ES-I3 (cell line): ENCODE measurements at regions not wholly inside any gene's neighbourhood (a gene's known extent, or its start where the extent isn't known, plus 50 kb on each side); places are given as distances from the start of the nearest gene placed in this dataset.

Source experiments
- H3K36me3 ChIP-seq: 2 replicates; pipeline ENCODE4 v1.6.1; 2013; ENCODE audit warnings: mild to moderate bottlenecking, low read length, control low read depth, moderate library complexity; ENCODE audit not compliant: insufficient read depth
- H3K4me1 ChIP-seq: 2 replicates; pipeline ENCODE4 v1.6.1; 2013; ENCODE audit warnings: mild to moderate bottlenecking, control low read depth, low read length; ENCODE audit not compliant: insufficient read depth
- H3K9ac ChIP-seq: 2 replicates; pipeline ENCODE4 v1.6.1; 2013; ENCODE audit warnings: low read depth, mild to moderate bottlenecking, low read length, moderate library complexity
- H3K9me3 ChIP-seq: 2 replicates; pipeline ENCODE4 v1.6.1; 2013; ENCODE audit warnings: mild to moderate bottlenecking, low read length, moderate library complexity; ENCODE audit not compliant: control insufficient read depth, insufficient read depth

DNA sequence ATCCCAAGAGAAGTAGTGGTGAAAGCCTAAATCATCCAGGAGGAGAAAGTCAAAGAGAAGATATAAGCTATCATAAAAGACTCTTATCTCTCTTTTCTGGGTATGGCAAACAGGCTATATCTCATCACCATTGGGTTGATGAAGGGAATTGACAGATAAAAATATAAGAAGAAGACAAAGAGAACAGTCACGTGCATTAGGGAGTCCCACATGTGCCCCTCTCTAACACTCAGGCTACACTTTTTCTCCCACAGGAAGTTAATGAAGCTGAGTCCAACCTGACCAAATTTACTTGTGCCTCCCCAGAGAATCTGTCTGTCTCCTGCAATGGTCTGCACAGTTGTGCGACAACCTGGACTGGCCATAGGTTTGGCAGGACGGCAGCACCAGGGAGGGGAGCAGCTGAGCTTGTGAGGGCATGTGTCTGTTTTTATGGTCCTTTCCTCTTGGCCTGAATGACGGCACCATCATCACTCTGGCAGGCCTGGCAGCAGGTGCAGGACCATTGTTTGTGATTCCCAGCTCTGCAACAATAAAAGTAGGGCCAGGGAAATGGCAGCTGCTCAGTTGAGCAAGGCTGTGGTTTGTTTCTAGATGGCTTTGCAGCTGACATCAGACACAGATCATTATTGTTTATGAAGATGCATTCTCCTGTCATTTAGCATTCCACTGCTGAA is 144.5 kb upstream of the MCHR2 start:
- H3K9me3 ChIP-seq: no peaks in the 10 kb centered on the region
- no peak overlapping the region for H3K9ac ChIP-seq
- H3K36me3 ChIP-seq: no peaks in the 10 kb centered on the region
- H3K4me1 ChIP-seq: no peaks in the 10 kb centered on the region

DNA sequence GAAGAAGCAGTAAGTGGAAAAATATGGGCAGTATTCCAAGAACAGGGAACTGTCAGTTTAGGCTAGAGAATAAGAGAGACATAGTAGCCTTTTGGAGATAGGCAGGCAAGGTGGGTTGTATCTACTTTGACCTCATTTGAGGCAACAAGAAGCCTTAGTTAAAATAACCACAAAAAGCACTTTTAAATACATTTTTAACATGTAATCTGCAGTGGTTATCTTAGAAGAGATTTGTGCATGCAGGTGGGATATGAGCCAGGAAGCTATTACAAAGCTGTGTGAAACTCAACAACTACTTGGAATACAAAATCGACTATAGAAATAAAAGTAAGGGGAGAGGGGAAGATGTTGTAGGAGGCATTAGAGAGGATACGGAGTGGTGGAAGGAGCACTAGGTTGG is 143.7 kb upstream of the MCHR2 start:
- Histone ChIP-seq H3K9ac (no peak overlapping the region), H3K9me3 (no peaks in the 10 kb centered on the region), H3K36me3 (no peaks in the 10 kb centered on the region), H3K4me1 (no peaks in the 10 kb centered on the region)

DNA sequence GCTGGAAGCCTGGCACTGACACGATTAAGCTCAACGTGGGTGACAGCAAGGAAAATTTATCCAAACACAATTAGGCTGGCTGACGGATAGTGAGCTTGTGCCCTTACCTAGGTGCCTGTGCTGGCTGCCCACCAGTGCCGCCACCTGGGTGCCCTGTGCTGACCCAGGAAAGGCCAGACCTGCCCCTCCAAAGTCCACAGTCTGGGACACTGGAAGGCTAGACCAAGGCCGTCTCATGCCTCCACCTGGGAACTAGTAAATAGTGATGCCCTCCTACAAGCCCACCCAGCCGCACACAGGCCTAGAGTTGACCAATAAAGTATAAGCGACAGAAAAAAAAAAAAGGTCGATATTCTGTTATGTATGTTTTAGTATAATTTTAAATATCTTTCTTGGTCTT is 142.6 kb upstream of the MCHR2 start:
- no peak overlapping the region for H3K9ac ChIP-seq
- no peaks in the 10 kb centered on the region for H3K9me3 ChIP-seq
- no peaks in the 10 kb centered on the region for H3K36me3 ChIP-seq
- H3K4me1 ChIP-seq: no peaks in the 10 kb centered on the region

DNA sequence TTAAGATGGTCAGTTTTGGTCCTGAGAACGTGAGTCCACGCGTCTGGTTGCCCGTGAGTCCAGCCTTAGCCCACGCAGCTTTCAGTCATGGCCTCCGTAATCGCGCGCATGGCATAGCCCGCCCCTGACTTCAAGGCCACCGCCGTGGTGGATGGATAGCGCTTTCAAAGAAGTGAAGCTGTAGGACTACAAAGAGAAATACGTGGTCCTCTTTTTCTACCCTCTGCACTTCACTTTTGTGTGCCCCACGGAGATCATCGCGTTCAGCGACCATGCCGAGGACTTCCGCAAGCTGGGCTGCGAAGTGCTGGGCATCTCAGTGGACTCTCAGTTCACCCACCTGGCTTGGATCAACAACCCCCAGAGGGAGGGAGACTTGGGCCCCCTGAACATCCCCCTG is 142.0 kb upstream of the MCHR2 start:
- no peaks in the 10 kb centered on the region for H3K36me3 ChIP-seq
- H3K9me3 ChIP-seq: no peaks in the 10 kb centered on the region
- H3K9ac ChIP-seq: no peak overlapping the region
- no peaks in the 10 kb centered on the region for H3K4me1 ChIP-seq

DNA sequence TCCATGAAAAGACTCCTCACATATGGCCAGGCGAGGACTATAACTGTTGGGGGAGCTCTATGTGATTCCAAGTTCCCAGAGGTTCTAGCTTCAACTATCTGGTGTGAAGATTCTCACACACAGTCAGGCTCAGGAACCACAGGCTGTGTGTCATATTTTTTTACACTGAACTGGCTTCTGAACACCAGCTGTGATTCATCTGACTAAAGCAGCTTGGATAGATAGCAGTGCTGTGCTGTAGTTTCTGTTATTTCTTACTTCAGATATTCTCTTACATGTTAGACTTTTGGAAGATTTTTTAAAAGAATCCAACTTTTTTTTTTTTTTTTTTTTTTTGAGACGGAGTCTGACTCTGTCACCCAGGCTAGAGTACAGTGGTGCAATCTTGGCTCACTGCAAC is 140.7 kb upstream of the MCHR2 start:
- Histone ChIP-seq H3K9ac (no peak overlapping the region), H3K36me3 (no peaks in the 10 kb centered on the region), H3K9me3 (no peaks in the 10 kb centered on the region; the same call in 1 of the 2 replicates), H3K4me1 (no peaks in the 10 kb centered on the region)

DNA sequence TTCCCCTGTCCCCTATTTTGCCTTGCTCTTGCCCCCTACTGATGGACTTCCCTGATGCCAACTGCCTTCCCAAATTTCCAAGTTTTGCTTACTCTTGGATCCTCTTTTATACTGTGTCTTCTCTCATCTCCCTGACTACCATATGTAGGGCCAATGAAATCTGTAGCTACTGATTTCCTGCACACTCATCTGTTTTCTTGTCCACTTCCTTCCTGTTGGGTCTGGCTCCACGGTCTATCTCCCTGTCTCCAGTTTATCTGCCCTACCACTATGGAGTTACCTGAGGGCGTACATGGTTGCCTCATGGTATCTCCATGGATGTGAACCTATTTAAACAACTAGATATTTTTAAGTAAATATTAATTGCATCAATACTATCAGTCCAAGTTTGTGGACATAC is 140.3 kb upstream of the MCHR2 start:
- no peak overlapping the region for H3K9ac ChIP-seq
- H3K4me1 ChIP-seq: no peaks in the 10 kb centered on the region
- no peaks in the 10 kb centered on the region; the same call in 1 of the 2 replicates for H3K9me3 ChIP-seq
- H3K36me3 ChIP-seq: no peaks in the 10 kb centered on the region

DNA sequence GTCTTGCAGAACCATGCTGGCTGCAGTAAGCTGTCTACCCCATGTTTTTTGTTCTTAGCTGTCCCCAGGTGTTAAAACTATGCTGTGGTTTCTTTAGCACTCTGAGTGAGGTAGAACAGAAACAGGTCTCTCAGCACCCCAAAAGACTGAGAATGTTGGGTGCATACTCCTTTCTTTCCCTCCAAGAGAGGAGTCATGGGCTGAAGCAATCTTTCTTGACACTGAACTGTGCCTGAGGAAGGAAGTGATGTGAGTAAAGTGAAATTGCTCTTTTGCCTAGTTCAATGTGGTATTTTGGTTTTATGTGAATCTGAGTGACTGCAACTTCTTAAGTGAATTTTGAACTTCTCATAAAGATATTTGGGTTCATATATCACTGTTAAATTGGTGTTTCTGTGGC is 138.0 kb upstream of the MCHR2 start:
- Histone ChIP-seq H3K4me1 (no peaks in the 10 kb centered on the region), H3K9ac (no peak overlapping the region), H3K9me3 (no peaks in the 10 kb centered on the region; the same call in 1 of the 2 replicates), H3K36me3 (no peaks in the 10 kb centered on the region)

DNA sequence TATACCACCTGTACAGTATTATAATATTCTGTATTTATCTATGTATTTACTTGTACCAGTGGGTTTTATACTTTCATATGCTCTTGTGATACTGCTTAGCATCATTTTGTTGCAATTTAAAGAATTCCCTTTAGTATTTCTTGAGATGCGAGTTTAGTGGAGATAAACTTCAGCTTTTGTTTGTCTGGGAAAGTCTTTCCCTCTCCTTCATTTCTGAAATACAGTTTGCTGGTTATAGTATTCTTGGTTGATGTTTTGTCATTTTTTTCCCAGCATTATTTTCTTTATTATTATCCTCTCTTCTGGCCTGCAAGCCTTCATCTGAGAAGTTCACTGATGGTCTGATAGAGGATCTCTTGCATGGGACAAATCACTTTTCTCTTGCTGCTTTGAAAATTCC is 136.6 kb upstream of the MCHR2 start:
- Histone ChIP-seq H3K36me3 (no peaks in the 10 kb centered on the region), H3K9ac (no peak overlapping the region), H3K9me3 (no peaks in the 10 kb centered on the region; the same call in 1 of the 2 replicates), H3K4me1 (no peaks in the 10 kb centered on the region)

DNA sequence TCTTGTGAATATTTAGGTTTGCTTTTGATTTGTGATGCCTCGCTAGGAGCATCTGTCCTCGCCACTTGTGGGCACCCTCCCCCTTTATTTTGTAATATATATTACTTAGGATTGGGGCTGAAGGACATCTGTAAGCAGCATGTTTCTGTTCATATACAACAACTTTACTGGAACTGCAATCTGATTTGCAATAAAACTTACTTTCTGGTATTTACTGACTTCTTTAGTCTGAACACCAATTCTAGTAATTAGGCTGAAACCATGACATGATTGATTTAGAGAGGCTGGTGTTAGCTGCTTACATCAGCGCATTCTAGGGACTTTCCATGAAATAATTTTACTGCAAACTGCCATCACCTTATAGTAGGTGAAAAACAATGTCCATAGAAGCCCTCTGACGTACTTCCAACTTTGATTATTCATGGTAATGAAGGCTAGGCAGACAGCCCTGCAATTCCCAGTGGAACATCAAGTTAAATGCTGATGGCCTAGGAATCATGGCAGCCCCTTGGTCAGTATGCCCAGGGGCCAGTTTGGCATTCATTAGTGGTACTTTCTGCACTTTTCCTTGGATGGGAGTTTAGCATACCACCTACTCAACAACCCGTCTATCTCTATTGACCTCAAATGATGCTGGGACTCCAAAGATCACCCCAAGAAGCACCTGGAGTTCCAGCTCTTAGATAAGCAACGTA is 132.9 kb upstream of the MCHR2 start:
- H3K4me1 ChIP-seq: no peaks in the 10 kb centered on the region
- H3K9me3 ChIP-seq: no peaks in the 10 kb centered on the region; the same call in 1 of the 2 replicates
- no peak overlapping the region for H3K9ac ChIP-seq
- no peaks in the 10 kb centered on the region for H3K36me3 ChIP-seq

DNA sequence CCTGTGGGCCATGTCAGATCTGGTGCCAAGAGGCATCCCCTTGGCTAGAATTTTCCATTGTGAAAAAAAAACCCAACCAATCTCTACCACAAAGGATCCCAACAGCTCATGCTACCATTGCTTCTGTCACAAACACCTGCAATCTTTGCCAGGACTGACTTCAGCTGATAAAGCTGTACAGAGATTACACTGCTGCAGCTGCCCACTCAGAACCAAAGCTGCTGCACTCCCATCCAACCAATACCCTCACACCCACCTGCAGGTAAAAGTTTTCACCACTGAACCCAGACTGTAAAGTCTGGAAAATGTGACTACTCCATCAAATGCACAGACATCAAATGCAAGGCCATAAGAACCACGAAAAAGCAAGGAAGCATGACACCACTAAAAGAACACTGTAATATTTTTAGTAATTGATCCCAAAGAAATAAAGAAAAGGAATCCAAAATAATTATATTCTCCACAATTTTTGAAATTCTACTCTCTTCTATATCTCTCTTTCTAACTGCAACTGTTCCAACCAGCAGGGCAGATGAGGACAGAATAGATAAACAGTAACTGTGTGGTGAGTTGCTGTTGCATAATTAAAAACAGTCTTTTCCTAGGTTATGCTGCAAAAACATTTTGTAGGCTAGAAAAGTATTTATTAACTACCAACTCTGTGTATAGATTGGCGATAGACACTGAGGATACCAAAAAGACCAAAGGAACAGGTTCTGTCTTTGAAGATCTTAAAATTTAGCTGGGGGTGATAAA is 128.0 kb upstream of the MCHR2 start:
- Histone ChIP-seq H3K9me3 (no peaks in the 10 kb centered on the region), H3K9ac (no peak overlapping the region), H3K36me3 (no peaks in the 10 kb centered on the region), H3K4me1 (no peaks in the 10 kb centered on the region)

DNA sequence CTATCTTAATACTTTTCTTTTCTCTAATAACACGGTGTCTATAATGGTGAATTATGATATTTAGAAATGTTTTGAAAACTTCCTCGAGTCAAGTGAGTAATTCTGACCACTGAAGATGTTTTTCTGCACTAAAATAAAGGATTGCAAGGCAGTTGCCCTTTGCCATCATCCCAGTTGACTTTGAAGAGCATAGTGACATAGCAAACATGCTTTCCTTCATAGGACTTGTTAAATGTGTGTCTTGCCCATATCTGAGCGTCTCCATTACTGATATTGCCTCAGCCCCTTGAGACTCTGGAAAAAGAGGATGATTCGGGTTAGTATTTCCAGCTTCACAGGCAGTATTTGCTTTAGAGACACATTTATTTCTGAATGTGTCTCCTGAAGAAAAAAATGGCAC is 125.2 kb upstream of the MCHR2 start:
- no peaks in the 10 kb centered on the region for H3K36me3 ChIP-seq
- no peaks in the 10 kb centered on the region for H3K4me1 ChIP-seq
- H3K9ac ChIP-seq: no peak overlapping the region
- no peaks in the 10 kb centered on the region for H3K9me3 ChIP-seq

DNA sequence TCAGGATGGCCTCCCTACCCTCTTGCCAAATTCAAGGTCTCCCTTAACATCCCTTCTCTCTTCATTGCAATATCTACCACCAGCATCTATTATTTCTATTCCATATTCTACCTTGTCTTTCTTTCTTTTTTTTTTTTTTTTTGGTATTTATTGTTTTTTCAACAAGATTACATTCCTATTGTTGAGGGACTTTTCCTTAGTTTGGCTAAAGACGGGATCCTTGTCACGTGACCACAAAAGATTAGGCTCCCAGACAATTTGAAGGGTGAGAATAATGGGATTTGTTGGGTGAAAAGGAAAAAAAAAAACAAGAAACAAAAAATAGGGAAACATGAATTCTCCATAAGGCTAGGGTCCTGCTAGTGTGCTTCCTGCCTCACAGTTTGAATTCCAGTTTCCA is 124.3 kb upstream of the MCHR2 start:
- Histone ChIP-seq H3K9me3 (no peaks in the 10 kb centered on the region), H3K36me3 (no peaks in the 10 kb centered on the region), H3K4me1 (no peaks in the 10 kb centered on the region), H3K9ac (no peak overlapping the region)

DNA sequence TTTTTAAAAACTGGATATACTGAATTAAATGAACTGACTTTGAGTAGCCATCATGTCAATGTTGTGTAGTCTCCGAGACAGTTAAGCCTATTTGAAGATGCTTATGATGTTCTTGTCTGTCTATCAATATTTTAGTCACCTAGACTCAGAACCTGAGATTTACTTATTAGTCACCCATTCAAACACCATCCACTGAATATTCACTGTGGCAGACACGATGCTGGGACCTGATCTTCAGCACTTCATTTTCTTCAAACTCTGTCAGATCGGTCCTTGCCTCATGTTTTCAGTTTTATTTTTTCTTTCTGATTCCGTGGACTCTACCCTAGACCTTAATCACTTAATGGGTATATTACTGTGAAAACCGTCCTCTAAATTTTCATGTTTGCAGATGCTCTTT is 123.7 kb upstream of the MCHR2 start:
- no peaks in the 10 kb centered on the region for H3K9me3 ChIP-seq
- peaks cover 4% of the 10 kb centered on the region; the same call in 1 of the 2 replicates for H3K4me1 ChIP-seq
- no peak overlapping the region for H3K9ac ChIP-seq
- H3K36me3 ChIP-seq: no peaks in the 10 kb centered on the region

DNA sequence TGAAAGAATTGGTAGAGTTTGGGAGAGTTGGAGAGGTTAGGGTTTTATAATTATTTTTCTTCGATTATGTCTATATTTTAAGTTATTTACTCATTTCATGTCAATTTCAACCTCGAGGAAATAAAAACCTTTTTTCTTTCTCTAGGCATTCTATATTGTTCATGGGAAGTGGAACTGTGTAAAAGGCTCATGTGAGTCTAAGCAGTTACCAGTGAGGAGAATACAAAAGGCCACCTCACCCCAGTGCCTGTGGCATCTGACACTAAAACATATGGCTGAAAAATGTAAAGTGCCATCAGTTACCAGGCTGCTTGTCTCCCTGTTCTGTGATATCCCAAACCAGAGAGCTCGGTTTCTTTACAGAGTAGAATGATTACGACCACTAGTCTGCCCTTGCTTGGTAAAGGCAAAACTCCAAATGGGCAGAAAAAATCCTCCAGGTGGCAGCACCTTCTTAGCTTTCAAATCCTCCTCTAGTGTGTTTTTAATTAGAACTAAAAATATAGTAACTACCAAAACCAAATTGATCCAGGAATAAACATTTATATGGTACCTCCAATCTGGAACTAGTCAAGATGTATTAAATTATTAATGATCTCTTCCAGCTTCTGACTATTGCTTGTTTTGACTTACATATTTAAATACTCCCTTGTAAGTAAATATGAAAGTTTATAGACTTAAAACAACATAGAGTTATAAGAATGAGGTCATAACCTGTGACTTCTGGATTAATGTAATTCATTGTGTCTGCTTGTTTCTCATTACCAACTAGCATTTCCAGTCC is 122.6 kb upstream of the MCHR2 start:
- Histone ChIP-seq H3K9ac (no peak overlapping the region), H3K4me1 (peaks cover 4% of the 10 kb centered on the region; the same call in 1 of the 2 replicates), H3K36me3 (no peaks in the 10 kb centered on the region), H3K9me3 (no peaks in the 10 kb centered on the region)
